Mesenteric fat pad (tissue), 1 donor: ENCODE measurements at regions not wholly inside any gene's neighbourhood (a gene's known extent, or its start where the extent isn't known, plus 50 kb on each side); places are given as distances from the start of the nearest gene placed in this dataset.

Experiments
- DNase-seq: peaks from one replicate; pipeline ENCODE4 v3.0.0-alpha.2; 2020; ENCODE audit warnings: low spot score
- donor health status: DM: yes; HTN: yes; CAD: no.

DNA sequence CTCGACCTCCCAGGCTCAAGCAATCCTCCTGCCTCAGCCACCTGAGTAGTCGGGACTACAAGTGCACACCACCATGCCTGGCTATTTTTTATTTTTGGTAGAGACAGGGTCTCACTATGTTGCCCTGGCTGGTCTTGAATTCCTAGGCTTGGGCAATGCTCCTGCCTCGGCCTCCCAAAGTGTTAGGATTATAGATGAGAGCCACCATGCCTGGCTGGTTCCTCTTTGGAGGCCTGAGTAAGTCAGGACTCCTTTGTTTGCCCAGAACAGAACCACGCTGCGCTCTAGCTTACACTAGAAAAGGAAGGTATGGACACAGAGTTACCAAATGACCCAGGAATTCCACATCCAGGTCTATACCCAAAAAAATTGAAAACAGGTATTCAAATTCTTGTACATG lies 135.9 kb upstream of the SLC1A4 start:
- peak; percentile 39 for DNase-seq

DNA sequence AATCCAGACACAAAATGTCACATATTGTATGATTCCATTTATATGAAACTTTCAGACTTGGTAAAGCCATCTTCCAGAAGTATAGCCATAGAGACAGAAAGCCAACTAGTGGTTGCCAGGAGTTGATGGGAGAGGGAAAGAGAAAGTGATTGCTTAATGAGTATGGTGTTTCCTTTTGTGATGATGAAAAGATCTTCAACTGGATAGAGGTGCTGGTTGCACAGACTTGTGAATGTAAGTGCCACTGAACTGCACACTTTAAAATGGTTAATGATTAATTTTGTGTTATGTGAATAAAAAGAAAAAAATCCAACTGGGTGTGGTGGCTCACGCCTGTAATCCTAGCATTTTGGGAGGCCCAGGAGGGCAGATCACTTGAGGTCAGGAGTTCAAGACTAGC lies 135.3 kb upstream of the SLC1A4 start:
- DNase-seq = no peak

DNA sequence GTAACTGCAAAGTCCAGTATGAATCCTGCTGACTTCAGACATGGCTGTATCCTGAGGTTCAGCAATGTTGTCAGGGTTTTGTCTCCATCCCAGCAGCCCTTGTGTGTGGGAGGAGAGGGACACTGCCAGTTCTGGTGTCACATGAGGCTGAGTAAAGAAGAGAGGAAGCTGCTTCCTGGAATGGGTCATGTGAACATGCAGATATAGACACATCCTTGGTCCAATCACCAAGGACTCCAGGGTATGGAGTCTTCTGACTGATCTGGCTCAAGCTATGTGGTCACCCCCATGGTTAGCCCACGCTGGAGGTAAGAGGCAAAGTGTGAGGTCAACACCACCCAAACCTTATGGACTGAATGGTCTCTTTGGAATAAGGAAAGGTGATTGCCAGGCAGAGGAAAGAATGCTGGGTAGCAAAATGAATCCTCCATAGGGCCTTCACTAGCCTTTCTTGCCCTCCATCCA lies 134.4 kb upstream of the SLC1A4 start:
- DNase-seq = peak; percentile 28

DNA sequence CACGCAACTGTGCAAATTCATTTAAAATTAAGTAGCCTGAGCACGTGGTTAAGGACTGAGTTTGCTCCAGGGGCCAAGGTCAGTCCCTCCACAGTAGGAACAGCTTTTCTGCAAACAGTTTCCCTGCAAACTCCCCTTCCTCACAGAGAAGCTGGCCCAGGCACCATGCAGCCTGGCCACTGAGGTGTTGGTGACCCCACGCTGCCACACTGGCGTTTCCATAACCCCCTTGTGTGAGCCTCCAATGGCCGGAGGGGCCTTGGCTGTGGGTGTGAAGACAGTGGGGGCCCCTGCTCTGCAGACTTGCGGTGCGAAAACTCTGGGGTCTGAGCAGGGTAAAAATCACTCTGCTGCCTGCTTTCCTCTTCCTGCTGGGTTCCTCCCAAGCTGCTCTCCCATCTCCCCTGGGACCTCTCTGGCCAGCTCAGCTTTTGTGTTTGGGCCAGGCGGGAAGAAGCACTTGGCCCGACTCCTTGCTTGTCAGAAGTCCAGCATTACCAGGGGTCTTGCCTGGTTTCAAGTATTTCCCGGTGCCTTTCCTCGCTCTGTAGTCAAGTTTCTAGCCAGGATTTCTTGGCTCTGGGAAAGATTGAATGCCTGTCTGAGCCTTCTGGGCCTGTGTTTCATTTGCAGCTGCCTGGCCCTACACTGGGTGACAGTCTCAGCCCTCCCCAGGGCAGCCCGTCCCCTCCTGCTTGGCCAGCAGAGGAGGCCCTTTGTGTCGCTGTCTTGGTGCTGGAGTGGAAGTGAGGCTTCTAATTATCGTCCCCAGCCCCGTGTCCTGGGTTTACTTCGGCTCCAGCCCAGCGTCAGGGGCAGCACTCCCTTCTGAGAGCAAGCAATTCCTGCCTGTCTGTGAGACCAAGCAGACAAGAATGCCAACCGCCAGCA lies 131.4 kb upstream of the SLC1A4 start:
- peak; percentile 85 for DNase-seq

DNA sequence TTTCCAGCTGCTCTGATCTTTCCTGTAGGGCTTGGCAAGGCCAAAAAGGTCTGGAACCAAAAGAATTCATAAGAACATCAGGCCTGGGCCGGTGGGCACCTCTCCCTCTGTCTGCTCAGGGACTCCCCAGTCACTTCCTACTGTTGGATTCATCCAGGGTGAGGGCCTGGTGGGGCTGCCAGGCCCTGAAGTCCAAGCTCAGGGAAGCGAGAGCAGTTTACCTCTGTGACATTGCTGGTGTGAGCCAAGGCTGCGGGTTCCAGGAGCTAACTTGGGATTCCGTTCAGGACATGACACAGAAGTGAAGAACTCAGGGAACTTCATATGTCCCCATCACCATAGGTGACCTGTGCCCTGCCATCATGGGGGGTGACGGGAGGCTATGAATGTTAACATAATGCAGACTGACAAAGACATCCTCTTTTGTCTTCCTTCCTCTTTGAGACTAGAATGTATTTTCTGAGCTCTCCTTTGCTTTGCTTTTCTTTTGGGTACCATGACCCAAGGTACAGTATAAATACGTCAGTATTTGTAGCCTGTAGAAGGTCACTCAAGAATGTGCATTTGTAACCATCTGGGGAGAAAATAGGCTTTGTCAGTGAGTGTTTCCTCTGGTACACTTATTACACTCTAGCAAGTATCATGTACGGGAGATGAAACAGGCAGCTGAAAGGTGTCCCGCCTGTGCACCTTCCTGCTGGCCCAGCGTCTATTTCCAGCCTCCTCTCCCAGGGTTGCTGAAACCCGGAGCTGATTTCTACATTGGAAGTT lies 130.5 kb upstream of the SLC1A4 start:
- peak; percentile 76 for DNase-seq

DNA sequence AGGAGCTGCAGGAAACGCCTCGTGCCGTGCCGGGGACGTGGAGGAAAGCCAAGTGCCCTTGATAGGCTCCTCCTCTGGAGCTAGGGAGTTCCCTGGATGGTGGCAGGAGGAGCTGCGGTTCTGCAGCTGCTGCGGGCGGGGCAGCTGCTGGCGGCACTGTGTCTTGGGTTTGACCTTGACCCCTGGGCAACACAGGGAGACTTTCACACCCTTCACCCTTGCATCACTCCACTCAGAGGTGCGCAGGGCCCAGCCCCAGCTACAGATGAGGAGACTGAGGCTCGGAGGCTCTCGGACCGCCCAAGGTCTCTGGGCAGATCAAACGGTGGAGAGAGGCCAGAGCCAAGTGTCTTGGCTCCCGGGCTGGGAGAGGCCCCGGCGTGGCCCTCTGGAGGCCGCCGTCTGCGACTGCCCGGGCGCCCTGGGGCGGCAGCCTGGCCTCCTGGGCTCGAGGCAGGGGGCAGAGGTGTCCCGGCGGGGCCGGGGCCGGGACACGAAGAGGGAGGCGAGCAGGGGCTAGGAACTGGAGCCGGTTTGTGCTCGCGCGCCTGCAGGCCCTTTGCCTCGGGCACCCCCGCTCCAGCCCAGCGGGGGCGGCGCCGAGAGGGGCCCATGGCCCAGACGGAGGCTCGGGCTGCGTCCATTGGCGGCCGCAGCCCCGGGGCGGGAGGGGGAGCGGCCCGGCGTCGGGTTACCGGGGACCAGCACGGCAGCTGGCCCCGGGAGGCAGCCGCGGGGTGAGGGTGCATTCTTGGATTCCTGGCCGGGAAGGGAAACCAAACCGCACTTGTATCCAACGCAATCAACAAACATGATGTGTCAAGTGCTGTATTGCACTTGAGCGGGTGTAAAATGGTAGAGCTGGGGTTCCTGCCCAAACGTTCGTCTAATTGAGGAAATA lies 129.6 kb upstream of the SLC1A4 start:
- DNase-seq = peak; percentile 93

DNA sequence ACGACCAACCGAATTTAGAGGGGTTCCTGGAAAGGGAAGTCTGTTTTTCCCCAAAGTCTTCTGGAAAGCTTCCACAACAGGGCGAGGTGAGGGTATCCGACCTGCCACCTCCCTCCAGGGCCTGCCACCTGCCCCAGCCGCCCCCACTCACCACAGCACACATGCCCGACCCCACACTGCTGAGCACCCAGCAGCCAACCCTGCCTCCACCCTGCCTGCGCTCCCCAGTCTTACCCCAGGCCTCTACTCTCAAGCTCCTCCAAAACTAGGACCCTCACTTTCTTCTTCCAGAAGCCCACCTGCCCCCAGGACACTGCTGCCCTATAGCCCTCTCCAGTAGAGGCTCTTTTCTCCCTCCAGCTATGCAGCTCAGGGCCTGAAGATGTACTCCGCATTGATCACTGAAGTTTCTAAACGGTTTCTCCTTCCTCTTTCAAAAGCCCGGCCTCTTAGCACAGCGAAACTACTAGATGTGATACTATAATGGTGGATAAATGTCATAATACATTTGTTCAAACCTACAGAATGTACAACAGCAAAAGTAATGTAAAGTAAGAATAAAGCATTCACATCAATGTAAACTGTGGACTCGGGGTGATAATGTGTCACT lies 128.8 kb upstream of the SLC1A4 start:
- no peak for DNase-seq

DNA sequence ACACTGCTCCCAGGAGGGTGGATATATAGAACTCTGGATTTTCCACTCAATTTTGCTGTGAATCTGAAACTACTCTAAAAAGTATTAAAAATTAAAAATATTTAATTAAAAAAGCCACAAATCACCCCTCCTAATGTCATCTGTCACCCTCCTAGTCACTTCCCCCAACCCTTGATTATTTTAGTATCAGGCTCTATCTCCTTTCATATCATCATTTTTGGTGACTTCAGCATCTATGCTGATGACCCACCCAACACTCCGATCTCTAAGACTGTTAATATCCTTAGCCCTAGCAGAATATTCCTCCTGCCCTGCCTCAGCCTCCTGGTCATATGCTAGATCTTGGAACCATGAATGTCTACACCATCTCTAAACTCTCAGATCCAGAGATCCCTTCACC lies 128.3 kb upstream of the SLC1A4 start:
- no peak for DNase-seq

DNA sequence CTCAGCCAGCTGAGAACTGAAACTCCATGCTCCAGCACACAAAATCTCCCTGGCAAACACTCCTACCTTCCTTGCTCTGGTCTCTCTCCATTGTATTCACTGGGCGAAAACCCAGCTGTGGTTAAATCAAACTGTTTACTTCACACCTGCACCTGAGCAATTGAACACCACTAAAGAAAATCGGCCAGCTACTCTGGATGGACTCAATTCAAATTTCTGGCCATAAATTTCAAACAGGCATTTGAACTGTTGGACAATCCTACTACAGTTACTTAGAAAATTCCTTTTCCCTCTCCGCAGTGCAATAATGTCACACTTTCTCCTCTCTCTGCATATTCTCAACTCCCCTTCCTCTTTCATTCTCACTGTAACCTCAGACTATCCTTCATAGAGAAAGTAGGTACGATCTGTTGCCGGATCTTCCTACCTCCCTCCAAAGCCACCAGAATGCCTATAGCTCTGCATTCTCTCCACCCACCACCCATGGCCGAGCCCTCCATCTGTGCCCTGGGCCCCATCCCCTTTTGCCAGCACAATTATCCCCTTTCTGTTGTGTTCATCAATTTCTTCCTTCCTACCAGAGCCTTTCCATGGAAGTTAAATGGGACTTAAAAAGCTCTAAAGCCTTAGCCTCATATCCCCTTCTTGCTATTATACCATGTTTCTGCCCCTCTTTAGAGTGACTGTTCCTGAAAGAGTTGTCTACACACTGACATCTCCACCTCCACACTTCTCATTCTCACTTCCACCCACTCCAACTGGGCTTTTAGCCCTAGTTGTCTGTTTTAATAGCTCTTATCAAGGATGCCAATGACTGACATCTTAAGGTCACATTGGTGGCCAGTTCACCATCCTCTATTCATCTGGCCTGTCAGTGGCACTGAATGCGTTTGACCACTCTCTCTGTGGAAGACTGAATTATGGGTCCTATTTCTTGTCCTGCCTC lies 127.5 kb upstream of the SLC1A4 start:
- no peak for DNase-seq

DNA sequence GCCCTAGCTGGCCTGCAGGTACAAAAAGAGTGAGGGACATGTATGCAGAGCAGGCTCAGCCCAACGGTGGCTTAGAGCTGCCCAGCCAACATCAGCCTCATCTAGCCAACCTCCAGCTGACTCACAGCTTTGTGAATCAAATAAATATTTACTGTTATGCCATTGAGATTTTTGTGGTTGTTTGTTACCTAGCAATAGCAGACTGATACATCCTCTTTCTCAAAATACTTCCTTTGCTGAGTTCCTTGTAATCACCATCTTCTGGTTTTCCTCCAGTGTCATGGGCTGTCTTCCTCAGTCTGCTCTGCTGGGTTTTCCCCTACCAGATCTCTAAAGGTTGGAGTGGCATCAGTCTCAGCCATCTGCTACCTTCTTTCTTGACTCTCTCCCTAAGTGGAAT lies 126.6 kb upstream of the SLC1A4 start:
- DNase-seq = no peak

DNA sequence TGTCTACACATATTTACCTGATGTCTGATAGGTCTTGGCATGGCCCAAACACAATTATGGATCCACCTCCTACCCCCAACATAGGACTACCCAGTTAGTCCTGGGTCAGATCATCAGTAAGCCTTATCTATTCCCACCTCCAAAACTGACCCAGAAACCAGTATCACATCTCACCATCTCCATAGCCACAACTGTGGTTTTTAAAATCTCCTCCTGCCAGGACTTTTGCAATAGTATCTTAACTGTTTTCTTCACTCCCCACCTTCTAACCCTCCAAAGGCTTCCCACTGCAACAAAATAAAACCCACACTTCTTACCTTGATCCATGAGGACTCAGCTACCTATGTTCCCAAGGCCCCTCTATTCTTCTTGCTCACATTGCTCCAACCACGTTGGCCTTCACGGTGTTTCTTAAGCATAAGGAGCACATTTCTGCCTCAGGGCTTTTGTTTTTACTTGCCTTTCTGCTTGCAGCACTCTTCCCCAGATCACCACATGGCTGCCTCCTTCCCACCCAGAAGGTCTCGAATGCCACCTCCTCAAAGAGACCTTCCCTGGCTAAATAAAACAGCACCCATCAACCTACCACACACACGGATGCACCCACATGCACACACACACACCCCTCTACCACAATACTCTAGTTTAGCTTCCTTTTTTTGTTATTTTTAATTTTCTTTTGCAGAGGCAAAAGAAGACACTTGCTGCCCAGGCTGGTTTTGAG lies 125.9 kb upstream of the SLC1A4 start:
- no peak for DNase-seq

DNA sequence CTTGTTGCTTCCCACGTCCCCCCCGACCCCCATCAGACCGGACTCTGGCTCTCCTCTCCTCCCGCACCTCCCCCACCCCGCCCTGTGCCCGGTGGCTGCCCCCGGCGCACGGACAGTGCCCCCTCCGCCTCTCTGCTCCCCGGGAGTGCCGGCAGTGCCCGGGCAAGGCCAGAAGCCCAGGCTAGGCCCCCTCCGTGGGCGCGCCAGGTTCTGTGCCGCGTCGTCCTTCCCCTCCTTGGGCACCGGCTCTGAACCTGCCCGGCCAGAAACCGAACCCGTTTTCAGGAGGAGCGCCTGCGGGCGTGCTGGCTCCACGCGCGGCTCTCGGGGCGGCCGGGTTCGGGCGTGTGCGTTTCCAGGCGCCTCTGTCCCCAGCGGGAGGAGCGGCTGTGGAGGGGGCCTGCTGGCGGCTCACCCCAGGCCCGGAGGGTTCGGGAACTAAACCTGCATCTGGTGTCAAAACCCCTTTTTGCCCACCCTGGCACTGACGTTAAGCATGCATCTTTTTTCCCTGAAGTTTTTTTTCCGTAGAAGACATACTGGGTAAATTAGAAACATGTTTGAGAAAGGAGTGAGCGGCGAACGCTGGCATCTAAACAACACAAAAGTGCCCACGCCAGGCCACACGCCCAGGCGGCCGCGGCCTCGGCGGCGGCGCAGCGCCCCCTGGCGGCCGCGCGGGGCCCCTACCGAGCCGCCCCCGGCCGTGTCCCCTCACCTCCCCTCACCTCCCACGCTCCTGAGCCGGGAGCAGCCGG lies 123.9 kb upstream of the SLC1A4 start:
- peak; percentile 90 for DNase-seq

DNA sequence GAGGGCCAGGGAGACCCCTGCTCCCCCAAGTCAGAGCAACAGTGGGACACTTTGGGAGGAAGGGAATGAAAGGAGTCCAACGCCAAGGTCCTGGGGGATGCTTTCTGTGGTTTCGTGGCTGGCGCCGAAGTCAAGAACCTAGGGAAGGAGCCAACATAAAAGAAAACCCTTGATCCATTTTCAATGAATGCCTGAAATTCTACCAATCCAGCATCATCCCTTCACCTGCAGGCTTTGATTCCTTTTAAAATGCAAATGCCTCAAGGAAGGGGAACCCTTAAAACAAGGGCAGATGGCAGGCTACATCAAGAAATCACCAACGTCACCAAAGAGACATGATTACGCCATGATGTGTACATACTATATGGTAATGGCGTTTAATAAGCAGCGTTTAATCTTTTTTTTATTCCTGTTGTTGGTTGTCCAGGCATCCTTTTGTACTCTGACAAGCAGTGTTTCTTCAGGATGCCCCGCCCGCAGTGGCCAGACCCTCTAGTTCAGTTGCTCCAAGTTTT lies 123.3 kb upstream of the SLC1A4 start:
- peak; percentile 49 for DNase-seq

DNA sequence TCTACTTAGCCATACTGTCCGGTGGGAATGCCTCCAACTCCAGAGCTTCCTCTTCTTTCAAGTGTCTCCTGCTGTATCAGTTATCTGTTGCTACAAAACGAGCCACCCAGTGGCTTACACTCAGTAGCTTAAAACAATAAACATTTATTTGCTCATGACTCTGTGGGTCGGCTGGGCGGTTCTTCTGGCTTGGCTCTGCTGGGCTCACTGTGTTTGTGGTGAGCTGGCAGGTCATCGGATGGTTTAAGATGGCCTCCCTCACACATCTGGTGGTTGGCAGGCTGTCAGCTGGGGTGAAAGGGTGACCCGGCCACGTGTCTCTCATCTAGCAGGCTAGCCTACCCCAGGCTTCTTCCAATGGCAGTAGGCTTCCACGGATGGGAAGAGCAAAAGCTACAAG lies 122.4 kb upstream of the SLC1A4 start:
- DNase-seq = peak; percentile 89

DNA sequence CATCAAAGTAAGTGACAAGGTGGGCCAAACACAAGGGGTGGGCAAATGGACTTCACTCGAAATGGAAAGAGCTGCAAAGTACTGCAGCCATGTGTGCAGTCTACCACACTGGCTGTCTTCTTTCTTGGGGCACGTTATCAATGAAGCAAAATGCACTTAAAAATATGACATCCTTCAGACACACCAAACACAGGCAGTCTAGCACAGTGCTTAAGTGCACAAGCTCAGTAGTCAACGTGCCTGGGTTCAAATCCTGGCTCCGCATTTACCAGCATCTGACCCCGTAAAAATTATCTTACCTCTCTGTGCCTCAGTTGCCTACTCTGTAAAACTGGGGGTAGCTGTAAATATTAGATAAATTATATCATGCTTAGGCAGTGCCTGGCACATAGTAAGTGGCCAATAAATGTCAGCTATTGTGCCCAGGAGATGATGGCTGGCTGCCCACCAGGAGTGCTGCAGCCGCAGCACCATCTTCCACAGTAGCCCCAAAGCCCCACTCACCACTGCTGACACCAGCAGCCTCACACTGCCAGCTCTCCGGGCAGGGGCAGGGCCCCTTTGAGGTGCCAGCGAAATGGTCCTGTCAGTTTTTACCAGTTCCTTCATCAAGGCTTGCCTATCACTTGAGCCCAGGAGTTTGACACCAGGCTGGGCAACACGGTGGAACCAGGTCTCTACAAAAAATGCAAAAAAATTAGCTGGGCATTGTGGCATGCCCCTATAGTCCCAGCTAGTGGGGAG lies 121.8 kb upstream of the SLC1A4 start:
- DNase-seq = peak; percentile 41

DNA sequence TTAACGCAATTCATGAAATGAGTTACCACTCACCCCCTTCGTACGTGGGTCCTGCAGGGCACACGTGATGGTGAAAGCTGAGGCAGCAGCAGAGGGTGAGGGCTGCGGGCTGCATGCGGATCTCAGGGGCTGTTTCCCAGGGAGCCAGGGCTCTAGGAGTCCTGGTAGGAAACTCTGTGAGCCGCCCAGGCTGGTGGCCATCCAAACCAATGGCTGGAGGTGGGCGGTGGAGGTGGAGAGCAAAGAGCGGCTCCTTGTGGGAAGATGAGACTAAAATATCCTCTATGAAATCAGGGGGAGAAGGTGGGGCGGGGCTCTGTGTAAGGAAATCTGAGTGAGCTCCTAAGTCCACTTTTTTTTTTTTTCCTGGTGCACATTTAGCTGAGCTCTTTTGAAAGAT lies 120.1 kb upstream of the SLC1A4 start:
- DNase-seq = no peak

DNA sequence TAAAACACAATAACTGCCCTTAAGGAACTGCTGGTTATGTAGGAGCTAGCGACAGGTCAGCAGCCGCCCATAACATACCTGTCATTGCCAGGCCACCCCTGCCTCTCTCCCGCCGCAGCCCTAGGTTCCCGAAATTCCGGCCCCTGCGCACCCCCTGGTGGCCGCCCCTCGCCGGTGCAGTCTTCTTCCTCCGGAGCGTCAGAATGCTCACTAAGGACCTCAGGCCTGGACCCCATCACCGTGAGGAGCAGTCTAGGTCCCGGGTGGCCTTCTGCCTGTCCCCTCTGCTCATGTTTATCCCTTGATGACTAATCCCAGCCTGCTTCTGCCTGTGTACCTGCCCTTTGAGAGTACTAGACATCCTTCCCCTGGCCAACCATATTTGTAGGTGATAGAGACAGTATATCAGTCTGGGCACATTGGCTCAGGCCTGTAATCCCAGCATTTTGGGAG lies 115.7 kb upstream of the SLC1A4 start:
- peak; percentile 94 for DNase-seq
